ENCODE measurements at regions not wholly inside any gene's neighbourhood (a gene's known extent, or its start where the extent isn't known, plus 50 kb on each side); places are given as distances from the start of the nearest gene placed in this dataset.

GRCh38 chr16:65305266-65305959, 183.6 kb upstream of the CDH11 start:
- peak in 5 of 11 donors; percentile 32 to 50 (median 42) for DNase-seq (ENCODE audit: extremely low read depth in 1 of 11, low read depth in 9 of 11, low spot score in 4 of 11)

- DNase-seq (ENCODE audit: extremely low read depth in 1 of 11, low read depth in 9 of 11, low spot score in 4 of 11), result no peak
Measured at GRCh38 chr16:65301029-65301428, 179.2 kb upstream of the CDH11 start.

- no peak for DNase-seq (ENCODE audit: extremely low read depth in 1 of 11, low read depth in 9 of 11, low spot score in 4 of 11)
Measured at GRCh38 chr16:65297453-65297852, 175.6 kb upstream of the CDH11 start.

GRCh38 chr16:65295527-65295926, 173.7 kb upstream of the CDH11 start:
- no peak for DNase-seq (ENCODE audit: extremely low read depth in 1 of 11, low read depth in 9 of 11, low spot score in 4 of 11)

- DNase-seq (ENCODE audit: extremely low read depth in 1 of 11, low read depth in 9 of 11, low spot score in 4 of 11), result no peak
Measured at GRCh38 chr16:65294708-65295107, 172.8 kb upstream of the CDH11 start.

- DNase-seq (ENCODE audit: extremely low read depth in 1 of 11, low read depth in 9 of 11, low spot score in 4 of 11), result no peak
Measured at GRCh38 chr16:65294165-65294564, 172.3 kb upstream of the CDH11 start.

DNA sequence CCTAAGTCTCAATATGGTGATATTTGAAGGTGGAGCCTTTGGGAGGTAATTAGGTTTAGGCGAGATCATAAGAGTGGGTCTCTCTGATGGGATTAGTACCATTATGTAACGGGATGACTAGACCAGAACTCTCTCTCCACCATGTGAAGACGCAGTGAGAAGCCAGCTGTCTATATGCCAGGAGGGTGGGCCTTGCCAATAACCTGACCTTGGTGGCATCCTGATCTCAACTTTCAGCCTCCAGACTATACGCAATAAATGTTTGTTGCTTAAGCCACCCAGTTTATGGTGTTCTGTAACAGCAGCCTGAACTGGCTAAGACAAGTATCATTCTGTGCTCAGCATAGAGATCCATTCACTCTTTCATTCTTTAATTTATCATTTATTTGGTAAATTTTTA, 167.2 kb upstream of the CDH11 start:
- DNase-seq (ENCODE audit: extremely low read depth in 1 of 11, low read depth in 9 of 11, low spot score in 4 of 11), result no peak

DNA sequence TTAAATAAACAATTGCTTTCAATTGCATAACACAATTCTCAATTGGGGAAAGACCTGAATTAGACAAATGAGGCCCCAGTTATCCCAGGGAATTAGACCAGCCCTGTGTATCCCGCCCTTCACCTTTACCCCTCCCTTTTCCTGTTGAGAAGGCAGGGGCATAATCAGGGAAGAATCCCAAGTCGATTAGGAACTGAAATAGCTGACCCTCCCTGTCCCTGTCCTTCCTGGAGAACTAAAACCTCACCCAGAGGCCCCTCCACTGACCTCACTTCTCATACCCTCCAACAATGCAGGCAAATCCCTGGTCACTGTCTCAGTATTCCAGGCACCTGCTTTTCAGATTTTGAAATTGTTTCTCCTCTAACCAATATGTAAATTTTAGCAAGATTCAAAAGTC, 165.4 kb upstream of the CDH11 start:
- no peak for DNase-seq (ENCODE audit: extremely low read depth in 1 of 11, low read depth in 9 of 11, low spot score in 4 of 11)

DNA sequence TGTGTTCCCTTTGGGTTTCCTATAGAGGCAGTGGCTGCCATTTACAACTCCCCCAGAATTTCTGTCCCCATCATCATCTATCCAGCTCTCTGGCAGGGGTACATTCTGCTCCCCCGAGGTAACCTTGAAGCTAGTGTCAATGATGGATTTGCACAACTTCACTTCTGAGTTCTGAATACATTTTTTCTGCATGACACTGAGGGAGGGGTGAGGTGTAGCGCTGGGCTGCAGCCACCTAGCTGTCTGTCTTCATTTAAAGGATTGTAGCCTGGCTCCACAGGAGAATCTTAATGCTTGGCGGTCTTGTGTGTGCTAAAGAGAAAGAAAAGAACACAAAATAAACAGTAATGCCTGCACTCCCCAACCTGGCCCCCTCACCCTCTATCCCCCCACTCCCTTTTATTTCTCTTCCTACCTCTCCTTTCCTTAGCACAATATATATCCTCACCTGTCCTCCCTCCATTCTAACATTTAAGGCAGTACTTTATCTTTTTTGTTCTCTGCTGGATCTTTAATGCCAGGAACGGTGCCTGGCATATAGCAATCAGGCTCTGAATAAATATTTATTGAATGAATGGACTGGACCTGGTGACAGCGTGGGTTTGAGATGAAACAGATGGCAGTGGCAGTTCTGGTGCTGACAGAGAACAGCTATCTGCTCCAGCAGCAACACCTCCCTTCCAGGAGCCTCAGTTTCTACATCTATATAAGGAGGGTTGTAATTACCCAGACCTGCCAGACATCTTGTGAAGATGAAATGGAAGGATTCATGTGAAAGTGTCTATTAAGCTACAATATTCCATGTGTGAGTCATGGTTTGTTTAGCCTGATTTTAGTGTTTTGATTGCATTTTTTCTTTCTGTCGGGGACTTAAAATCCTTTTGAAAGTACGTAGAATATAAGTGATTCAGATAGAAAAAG, 163.5 kb upstream of the CDH11 start:
- no peak for DNase-seq (ENCODE audit: extremely low read depth in 1 of 11, low read depth in 9 of 11, low spot score in 4 of 11)

DNA sequence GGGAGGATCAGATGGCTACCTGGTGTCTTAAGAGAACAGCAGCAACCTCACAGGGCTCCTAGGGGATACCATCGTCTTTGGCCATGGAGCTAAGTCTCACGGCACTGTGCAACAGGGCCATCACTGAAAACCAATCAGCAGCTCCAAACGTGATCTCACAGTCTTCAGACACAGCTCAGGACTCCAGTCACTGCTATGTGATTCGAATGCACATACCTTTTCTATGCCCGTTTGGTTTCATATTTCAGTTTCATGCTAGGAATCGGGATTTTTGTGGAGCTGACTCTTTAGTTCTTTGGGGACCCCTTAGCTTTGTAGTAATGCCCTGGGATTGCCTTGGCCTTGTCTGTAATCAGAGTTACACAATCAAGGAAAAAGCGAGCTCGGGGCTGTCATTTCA, 162.8 kb upstream of the CDH11 start:
- DNase-seq (ENCODE audit: extremely low read depth in 1 of 11, low read depth in 9 of 11, low spot score in 4 of 11), result no peak

DNA sequence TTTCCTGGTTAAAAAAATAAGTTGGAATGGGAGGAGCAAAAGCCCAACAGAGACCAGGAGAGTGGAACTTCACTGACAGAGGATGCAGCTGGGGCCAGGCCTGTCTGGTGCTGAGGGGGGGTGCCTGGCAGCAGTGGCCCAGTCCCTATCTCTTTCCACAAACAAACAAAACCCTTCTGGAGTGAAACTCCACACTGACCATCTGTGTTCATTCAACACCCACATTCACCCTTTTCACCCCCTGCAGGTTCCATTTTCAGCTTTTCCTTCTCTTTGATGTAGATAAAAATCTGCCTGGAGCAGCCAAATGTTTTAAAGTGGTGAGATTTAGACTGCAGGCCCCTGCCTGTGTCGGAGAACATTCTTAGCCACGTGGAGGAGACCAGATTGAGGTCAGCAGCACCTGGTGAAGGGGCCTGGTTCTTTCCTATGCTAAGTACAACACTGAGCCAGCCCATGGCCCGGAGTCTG, 161.4 kb upstream of the CDH11 start:
- DNase-seq (ENCODE audit: extremely low read depth in 1 of 11, low read depth in 9 of 11, low spot score in 4 of 11), result peak in 4 of 11 donors; percentile 22 to 43 (median 33)

- DNase-seq (ENCODE audit: extremely low read depth in 1 of 11, low read depth in 9 of 11, low spot score in 4 of 11), result peak in 5 of 11 donors; percentile 21 to 44 (median 40)
Measured at GRCh38 chr16:65281586-65281985, 159.7 kb upstream of the CDH11 start.

- no peak for DNase-seq (ENCODE audit: extremely low read depth in 1 of 11, low read depth in 9 of 11, low spot score in 4 of 11)
Measured at GRCh38 chr16:65280845-65281512, 159.1 kb upstream of the CDH11 start.

- DNase-seq (ENCODE audit: extremely low read depth in 1 of 11, low read depth in 9 of 11, low spot score in 4 of 11), result no peak
Measured at GRCh38 chr16:65279576-65279975, 157.7 kb upstream of the CDH11 start.

GRCh38 chr16:65278874-65279273, 157.0 kb upstream of the CDH11 start:
- DNase-seq (ENCODE audit: extremely low read depth in 1 of 11, low read depth in 9 of 11, low spot score in 4 of 11), result no peak

DNA sequence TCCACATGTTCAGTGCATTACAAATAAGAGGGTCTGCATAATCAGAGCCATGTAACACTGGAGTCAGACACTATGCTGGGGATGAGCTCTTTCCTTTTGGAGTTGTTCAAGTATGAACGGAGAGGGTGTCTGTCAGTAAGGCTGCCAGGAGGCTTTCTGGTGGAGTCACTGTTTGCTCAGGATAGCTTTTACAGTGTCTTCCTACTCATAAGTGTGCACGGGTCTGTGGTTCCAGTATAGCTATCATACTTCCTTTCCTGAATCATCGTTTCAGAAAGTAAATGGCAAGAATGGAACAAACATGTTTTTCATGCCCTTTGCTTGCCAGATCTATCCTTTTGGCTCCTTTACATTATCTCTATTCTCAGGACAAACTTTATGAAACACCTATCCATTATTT, 152.7 kb upstream of the CDH11 start:
- DNase-seq (ENCODE audit: extremely low read depth in 1 of 11, low read depth in 9 of 11, low spot score in 4 of 11), result no peak

GRCh38 chr16:65272699-65273414, 151.0 kb upstream of the CDH11 start:
- no peak for DNase-seq (ENCODE audit: extremely low read depth in 1 of 11, low read depth in 9 of 11, low spot score in 4 of 11)

DNA sequence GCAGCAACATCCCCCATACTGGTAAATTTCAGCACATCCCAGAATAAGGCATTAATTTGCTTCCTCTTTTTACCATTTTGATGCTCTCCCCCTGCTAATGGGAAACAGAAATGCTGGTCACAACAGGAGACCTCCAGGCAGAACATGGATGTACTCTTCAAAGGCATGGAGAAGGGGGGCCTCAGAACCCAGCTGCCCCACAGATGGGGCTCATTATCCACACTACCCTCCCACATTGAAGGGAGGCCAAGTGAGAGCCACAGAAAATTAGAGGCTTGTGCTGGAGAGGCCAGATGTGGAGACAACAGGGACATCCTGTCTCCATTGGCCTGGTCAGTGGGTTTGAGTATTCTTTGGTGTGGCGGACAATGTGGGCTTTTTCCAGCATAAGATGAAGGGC, 150.1 kb upstream of the CDH11 start:
- DNase-seq (ENCODE audit: extremely low read depth in 1 of 11, low read depth in 9 of 11, low spot score in 4 of 11), result no peak

DNA sequence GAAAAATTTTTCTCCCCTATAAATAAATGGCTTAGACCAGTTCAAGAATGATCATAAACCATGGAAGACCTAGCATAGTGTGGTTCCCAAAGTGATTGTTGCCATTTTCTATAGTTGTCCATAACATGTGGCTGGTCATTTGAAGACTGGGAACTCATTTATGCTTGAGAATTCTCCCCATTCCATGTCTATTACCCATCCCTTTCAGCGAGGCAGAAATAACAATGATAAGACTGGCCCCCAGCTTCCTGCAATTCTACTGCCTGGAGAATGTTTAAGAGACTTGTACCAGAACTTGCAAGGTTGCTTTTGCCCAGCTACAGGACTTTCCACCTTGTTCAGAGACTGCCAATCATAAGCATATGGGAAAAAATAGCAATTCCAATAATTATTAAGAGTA, 146.5 kb upstream of the CDH11 start:
- no peak for DNase-seq (ENCODE audit: extremely low read depth in 1 of 11, low read depth in 9 of 11, low spot score in 4 of 11)

All from renal cortex interstitium (tissue), 11 donors.